ENCODE measurements at regions not wholly inside any gene's neighbourhood (a gene's known extent, or its start where the extent isn't known, plus 50 kb on each side); places are given as distances from the start of the nearest gene placed in this dataset.
"Not testable (repeated sequence)": the region's sequence is repeated elsewhere in the genome, so short reads cannot be mapped to it uniquely, and the experiment has no call there.

DNA sequence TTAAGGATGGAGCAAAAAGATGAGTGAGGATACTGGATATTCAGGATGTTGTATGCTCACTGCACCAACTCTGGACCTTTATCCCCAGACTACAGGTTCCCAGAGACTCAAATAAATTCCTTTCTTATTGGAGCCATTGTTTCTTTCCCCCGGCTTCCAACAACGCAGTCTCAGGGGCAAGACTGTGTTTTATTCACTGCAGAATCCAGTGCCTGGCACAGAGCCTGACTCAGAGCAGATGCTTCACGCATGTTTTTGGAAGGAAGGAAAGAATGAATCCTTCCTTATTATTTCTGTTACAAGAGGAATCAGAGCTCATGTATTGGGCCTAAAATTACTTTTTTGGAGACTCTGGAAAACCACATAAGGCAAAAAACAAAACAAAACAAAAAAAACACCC lies 96.0 kb upstream of the VGLL4 start:
- no peak for DNase-seq (ENCODE audit: low read depth)

DNA sequence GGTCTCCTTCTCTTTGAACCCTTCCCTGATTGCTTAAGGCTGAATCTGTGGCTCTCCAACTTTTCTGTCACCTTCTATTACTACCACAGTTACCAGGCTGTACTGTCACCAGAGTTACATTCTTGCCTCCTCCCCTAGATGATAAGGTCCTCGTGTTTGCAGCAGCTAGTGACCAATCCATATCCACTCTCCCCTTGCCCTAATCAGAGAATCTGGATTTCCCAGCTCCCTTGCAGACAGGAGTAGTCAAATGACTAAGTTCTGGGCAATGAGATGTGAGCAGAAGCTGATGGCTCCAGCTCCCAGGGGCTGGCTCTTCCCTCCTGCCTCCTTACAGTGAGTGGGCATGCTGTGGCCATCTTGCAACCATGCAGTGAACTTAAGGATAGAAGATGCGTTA lies 95.4 kb upstream of the VGLL4 start:
- no peak for DNase-seq (ENCODE audit: low read depth)

DNA sequence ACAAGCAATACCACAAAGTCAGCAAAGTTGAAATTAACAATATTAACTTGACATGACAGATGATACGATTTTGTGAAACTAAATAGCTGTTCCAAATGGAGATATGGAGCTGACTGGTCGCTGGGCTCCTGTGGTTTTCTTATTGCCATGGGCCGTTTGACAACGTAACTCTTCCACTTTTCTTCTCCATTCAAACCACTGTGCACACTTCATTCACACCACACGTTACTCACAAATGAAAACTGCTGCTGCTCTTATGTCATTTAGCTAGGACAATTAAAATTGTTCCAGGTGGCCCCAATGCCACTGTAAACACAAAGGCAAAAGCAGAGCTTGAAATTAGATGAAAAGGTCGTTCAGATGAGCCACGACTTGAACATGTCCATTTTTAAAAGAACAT lies 94.0 kb upstream of the VGLL4 start:
- no peak for DNase-seq (ENCODE audit: low read depth)

- DNase-seq (ENCODE audit: low read depth): no peak
These were observed 92.6 kb upstream of the VGLL4 start for GRCh38 chr3:11736136-11736833.

GRCh38 chr3:11735638-11736037 lies 91.9 kb upstream of the VGLL4 start:
- no peak for DNase-seq (ENCODE audit: low read depth)

DNA sequence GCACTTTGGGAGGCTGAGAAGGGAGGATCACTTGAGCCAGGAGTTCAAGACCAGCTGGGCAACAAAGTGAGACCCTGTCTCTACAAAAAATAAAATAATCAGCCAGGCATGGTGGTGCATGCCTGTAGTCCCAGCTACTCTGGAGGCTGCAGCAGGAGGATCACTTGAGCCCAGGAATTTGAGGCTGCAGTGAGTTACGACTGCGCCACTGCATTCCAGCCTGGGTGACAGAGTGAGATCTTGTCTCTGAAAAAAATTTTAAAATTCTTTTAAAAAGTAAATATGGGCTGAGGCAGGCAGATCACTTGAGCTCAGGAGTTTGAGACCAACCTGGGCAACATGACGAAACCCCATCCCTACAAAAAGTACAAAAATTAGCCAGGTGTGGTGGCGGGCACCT lies 91.4 kb upstream of the VGLL4 start:
- DNase-seq (ENCODE audit: low read depth): not testable (repeated sequence)

- DNase-seq (ENCODE audit: low read depth): no peak
These were observed 90.2 kb upstream of the VGLL4 start for GRCh38 chr3:11733914-11734313.

GRCh38 chr3:11727207-11727606 lies 83.5 kb upstream of the VGLL4 start:
- DNase-seq (ENCODE audit: low read depth): no peak

DNA sequence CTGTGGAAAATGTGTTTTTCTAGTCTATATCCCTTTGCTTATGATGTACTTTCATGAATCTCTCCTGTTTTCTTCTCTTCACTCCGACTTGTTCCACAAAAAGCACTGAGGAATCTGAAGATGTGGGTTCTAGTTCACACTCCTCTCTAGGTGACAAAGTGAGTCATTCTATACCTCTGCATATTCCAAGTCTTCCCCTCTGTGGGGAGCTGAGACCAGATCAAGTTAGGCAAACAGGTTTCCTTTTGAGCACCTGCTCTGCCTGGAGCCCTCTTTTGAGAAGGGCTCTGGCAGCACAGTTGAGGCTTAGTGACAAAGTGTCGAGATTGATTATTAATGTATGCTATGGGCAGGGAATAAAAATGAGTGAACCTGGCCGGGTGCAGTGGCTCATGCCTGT lies 82.4 kb upstream of the VGLL4 start:
- DNase-seq (ENCODE audit: low read depth): no peak

- not testable (repeated sequence) for DNase-seq (ENCODE audit: low read depth)
These were observed 81.6 kb upstream of the VGLL4 start for GRCh38 chr3:11725340-11725641.

DNA sequence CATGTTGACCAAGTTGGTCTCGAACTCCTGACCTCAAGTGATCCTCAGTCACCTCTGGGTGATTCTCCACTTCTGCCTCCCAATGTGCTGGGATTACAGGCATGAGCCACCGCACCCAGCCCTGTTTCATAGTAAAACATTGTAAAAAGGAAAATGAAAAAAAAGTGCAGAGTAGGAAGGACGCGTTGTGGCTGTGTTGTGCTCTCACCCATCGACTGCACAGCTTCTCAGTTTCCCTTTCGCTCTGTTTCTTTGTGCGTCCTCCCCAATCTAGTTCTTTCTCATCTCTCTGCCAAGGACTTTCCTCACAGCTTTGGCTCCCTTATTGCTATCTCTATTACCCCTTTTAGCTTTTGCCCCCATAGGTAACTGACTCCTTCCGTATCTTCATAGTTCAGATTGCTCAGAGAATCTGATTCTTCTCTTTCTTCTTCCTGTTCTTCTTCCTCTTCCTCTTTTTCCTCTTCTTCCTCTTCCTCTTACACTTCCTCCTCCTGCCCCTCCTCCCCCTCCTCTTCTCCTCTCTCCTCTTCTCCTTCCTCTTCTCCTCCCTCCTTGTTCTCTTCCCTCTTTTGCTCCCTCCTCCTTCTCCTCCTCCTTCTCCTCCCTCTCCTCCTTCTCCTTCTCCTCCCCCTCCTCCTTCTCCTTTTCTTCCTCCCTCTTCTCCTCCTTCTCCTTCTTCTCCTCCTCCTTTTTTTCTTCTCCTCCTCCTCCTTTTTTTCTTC lies 81.1 kb upstream of the VGLL4 start:
- DNase-seq (ENCODE audit: low read depth): no peak

- no peak for DNase-seq (ENCODE audit: low read depth)
These were observed 77.8 kb upstream of the VGLL4 start for GRCh38 chr3:11721479-11721878.

- DNase-seq (ENCODE audit: low read depth): no peak
These were observed 77.2 kb upstream of the VGLL4 start for GRCh38 chr3:11720917-11721411.

GRCh38 chr3:11720304-11720898 lies 76.7 kb upstream of the VGLL4 start:
- peak; percentile 55 for DNase-seq (ENCODE audit: low read depth)

DNA sequence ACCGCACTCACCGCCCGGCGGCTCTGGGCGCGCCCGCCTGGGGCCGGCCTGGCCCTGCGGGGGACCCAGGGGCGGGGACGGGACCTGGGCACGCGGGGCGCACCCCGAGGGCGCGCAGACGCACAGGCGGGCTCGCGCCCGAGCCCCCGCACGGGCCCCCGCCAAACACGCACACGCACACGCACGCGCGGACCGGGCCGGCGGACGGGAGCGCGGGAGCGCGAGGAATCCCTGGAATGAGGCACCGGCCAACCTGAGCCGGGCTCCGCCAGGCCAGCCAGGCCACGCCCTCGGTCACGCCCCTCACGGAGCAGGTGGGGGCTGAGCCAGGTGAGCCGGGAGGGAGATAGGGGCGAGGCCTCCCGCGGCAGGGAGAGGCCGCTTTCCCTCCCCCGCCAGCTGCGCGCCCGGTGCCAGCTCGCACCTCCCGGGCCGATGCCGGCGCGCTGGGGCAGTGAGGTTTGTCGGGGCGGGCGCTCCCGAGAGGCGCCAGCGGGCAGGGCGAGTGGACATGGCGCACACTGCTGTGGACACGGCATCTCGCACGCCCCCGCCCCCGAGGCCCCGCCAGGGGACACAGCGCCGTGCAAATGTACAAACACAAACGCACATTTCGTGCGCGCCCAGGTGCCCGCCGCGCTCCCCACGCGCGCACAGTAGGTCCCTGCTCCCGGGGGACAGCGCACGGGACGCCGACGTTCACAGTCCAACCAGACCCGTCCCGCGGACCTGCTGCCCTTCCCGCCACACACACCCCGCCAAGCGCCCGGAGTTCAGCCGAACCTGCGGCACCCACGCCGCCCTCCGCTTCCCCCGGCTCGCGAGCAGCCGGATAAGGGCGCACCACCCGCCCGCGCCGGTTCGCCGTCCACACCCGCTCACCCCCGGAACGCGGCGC lies 75.9 kb upstream of the VGLL4 start:
- no peak for DNase-seq (ENCODE audit: low read depth)

DNA sequence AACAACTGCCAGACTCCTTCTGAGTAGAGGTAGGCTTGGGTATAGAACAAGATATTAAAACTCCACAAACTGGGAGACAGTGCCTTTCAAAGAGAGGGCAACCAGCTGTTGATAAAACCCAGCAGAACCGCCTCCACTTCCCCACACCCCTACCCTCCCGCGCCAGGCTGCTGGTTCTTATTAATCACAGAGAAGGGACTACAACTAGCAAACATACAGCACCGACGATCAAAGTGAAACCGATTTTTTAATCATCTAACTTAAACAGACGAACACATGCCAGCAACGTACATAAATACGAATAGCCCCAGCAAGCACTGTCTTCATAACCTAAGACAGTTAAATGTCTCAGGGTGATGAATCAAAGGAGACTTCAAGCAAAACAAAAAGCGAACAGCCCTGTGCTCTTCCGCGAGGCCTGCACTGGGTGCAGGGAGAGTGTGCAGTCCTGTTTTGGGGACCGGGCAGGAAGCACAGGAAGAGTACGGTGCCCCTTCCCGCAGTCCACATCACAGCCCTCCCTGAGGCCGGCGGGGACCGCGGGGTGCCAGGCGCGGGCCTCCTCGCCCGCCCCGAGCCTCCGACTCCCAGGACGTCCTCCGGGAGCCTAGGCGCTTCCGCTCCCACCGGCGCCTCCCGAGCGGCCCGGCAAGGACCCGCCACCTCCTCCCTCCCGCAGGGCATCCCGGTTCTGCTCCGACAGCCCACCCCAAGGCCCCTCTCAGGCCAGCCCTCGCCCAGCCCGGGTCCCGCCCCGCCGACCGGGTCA lies 75.1 kb upstream of the VGLL4 start:
- no peak for DNase-seq (ENCODE audit: low read depth)

DNA sequence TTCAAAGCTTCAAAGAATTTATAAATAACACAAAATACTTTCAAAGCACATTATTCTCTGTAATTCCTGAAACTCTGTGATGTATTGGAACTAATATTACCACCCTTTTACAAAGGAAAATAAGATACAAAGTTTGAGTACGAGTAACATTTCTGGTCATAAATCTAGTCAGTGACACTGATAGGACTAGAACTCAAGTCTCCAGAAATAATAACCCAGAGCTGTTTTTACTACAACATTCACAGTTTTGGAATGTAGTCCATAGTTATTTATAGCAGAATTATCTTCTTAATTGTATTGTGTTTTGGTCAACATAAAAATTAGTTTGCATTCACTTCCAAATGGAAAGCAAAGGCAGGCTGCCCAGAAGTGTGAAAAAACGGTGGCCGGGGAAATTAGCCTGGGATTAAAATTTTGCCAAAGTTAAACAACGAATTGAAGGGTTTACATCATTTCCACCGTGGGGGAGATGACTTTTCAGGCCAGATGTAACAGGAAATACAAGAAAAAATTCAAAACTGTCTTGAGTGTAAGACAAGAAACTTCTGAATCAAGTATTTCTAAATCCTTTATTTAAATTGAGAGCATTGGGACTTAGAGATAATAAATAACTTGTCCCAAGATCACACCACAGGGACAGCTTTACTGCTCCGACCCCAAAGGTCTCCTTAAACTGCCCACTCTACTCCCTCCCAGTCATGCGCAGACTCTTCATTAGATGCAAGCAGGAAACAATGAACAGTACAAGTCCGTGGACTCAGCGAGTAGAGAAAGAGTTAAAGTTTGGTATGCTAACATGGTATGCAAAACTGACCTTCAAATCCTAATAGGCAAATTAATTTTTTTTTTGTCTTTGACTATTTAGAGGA lies 74.3 kb upstream of the VGLL4 start:
- DNase-seq (ENCODE audit: low read depth): no peak

DNA sequence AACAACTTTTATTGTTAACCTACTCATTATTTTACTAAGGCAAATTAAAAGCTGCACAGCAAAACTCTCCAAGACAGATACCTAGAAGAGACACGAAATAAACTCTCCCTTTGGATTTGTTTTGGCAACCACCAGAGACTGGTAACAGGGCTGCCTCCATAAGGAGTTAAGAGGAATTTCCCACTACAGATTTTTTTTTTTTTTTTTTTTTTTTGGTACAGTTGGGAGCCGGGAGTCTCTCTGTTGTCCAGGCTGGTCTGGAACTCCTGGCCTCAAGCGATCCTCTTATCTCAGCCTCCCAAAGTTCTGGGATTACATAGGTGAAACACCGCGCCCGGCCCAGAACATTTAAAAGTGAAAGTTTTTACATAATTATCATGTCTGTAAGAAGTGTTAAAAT lies 73.6 kb upstream of the VGLL4 start:
- no peak for DNase-seq (ENCODE audit: low read depth)

DNA sequence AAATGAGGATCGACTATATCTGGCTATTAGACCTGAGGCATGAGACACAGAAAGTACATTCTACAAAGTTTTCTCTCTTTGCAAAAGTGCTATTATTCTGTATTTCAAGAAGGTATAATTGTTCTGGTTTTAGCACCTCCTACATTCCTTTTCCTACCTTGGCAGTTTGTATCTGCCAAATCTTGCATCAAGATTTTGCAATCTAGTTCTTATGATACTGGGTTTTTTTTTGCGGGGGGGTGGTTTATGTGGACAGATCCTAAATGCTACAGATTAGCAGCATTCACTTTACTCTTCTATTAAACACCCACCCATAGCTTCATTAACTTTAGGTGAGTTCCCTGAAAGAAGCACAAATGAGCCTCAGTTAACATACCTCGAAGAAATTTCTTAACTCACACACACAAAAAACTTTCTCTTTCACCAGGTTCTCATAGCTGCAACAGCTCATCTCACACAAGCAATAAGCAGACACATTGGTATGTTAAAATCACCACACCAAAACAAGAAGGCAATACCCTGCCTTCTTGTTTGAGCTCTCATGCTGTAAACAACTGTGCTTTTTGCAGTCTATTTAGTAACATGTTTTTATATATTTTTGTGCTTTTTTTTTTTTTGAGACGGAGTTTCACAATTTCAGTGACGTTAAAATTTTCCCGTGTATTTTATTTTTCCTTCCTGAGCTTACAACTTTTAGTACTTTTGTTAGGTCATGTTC lies 73.0 kb upstream of the VGLL4 start:
- DNase-seq (ENCODE audit: low read depth): no peak

DNA sequence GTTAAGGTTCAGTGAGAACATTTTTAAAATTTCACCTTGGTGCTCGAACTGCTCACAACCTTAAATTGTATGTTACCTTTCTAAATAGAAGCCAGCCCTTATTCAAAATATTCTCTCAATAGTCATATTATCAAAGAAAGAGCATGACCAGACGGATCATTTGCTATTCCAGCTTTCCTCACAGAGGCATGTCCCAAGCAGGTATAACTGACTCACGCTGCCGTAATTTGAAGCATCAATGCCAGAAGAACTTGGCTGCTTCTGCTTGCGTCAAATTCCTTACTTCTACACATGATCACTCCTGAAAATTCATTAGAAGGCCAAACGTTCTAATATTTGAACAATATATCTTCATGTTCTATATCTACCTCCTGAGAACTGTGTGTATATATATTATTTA lies 69.5 kb upstream of the VGLL4 start:
- DNase-seq (ENCODE audit: low read depth): no peak
